KMS-11 (cell line): ENCODE measurements at regions not wholly inside any gene's neighbourhood (a gene's known extent, or its start where the extent isn't known, plus 50 kb on each side); places are given as distances from the start of the nearest gene placed in this dataset.
"Not testable (repeated sequence)": the region's sequence is repeated elsewhere in the genome, so short reads cannot be mapped to it uniquely, and the experiment has no call there.

Experiments used
- H2AFZ ChIP-seq: fragments of 200-600 bp; sonication (generic); 2 replicates; pipeline ENCODE4 v1.6.1; 2016; ENCODE audit warnings: antibody characterized with exemption, mixed run types, low read depth
- H3K27ac ChIP-seq: fragments of 200-600 bp; sonication (generic); 2 replicates; pipeline ENCODE4 v1.6.1; 2016; ENCODE audit warnings: mild to moderate bottlenecking, mixed run types
- H3K27me3 ChIP-seq: fragments of 200-600 bp; sonication (generic); 2 replicates; pipeline ENCODE4 v1.6.1; 2017; ENCODE audit warnings: mild to moderate bottlenecking, low read depth, mixed run types, moderate library complexity; ENCODE audit not compliant: insufficient read depth
- H3K36me3 ChIP-seq: fragments of 200-600 bp; sonication (generic); 2 replicates; pipeline ENCODE4 v1.6.1; 2017; ENCODE audit warnings: mild to moderate bottlenecking, mixed run types; ENCODE audit not compliant: insufficient read depth
- H3K4me1 ChIP-seq: fragments of 200-600 bp; sonication (generic); 2 replicates; pipeline ENCODE4 v1.6.1; 2016; ENCODE audit warnings: mild to moderate bottlenecking, low read depth, mixed run types; ENCODE audit not compliant: poor library complexity, severe bottlenecking
- H3K4me2 ChIP-seq: fragments of 200-600 bp; sonication (generic); 2 replicates; pipeline ENCODE4 v1.7.0; 2016; ENCODE audit warnings: mild to moderate bottlenecking, mixed run types
- H3K4me3 ChIP-seq: fragments of 200-600 bp; sonication (generic); IDR thresholded peaks from 2 replicates; pipeline ENCODE4 v1.6.1; 2017; ENCODE audit warnings: low read depth, low read length, mixed read lengths; ENCODE audit not compliant: insufficient read depth
- H3K79me2 ChIP-seq: fragments of 200-600 bp; sonication (generic); 2 replicates; pipeline ENCODE4 v1.6.1; 2016; ENCODE audit warnings: low read depth, mixed run types; ENCODE audit not compliant: insufficient read depth
- H3K9ac ChIP-seq: fragments of 200-600 bp; sonication (generic); 2 replicates; pipeline ENCODE4 v1.6.1; 2016; ENCODE audit warnings: mild to moderate bottlenecking, mixed run types
- H4K20me1 ChIP-seq: fragments of 200-600 bp; sonication (generic); 2 replicates; pipeline ENCODE4 v1.6.1; 2016; ENCODE audit warnings: mild to moderate bottlenecking, mixed run types; ENCODE audit not compliant: insufficient read depth
- TF ChIP-seq, protein P1 (sequence below): fragments of 200-600 bp; sonication (generic); conservative IDR thresholded peaks from 2 replicates; pipeline ENCODE4 v1.6.1; 2017; ENCODE audit warnings: low read depth, mild to moderate bottlenecking, antibody characterized with exemption, low read length, moderate library complexity, mixed read lengths

DNA sequence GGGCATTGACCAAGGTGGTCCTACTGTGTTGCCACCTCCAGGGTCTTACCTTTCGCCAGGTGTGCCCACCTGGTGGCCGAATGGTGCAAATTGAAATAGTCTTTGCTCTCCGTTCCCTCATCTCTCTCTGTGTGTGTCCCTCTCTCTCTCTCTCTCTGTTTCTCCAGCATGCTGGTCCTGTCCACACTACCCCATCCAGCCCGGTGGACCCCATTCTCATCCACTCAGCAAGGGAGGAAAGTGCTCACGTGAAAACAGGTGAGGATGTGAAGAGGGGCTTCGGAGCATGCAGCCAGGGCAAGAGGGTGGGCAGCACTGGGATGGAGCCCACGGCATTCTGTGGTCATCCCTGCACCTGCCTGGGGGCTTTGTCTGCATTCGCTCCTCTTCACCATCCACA, 150.1 kb downstream of the CRLF2 start:
- H3K36me3 ChIP-seq, result no peaks in the 10 kb centered on the region
- H3K4me2 ChIP-seq, result no peak overlapping the region
- TF ChIP-seq, protein P1, sequence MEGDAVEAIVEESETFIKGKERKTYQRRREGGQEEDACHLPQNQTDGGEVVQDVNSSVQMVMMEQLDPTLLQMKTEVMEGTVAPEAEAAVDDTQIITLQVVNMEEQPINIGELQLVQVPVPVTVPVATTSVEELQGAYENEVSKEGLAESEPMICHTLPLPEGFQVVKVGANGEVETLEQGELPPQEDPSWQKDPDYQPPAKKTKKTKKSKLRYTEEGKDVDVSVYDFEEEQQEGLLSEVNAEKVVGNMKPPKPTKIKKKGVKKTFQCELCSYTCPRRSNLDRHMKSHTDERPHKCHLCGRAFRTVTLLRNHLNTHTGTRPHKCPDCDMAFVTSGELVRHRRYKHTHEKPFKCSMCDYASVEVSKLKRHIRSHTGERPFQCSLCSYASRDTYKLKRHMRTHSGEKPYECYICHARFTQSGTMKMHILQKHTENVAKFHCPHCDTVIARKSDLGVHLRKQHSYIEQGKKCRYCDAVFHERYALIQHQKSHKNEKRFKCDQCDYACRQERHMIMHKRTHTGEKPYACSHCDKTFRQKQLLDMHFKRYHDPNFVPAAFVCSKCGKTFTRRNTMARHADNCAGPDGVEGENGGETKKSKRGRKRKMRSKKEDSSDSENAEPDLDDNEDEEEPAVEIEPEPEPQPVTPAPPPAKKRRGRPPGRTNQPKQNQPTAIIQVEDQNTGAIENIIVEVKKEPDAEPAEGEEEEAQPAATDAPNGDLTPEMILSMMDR, result no peak
- no peak overlapping the region for H3K9ac ChIP-seq
- no peak overlapping the region for H2AFZ ChIP-seq
- no peak overlapping the region for H3K27ac ChIP-seq
- no peak overlapping the region for H3K4me3 ChIP-seq
- H3K79me2 ChIP-seq, result no peaks in the 10 kb centered on the region
- H4K20me1 ChIP-seq, result no peaks in the 10 kb centered on the region
- H3K27me3 ChIP-seq, result no peaks in the 10 kb centered on the region
- no peaks in the 10 kb centered on the region for H3K4me1 ChIP-seq

DNA sequence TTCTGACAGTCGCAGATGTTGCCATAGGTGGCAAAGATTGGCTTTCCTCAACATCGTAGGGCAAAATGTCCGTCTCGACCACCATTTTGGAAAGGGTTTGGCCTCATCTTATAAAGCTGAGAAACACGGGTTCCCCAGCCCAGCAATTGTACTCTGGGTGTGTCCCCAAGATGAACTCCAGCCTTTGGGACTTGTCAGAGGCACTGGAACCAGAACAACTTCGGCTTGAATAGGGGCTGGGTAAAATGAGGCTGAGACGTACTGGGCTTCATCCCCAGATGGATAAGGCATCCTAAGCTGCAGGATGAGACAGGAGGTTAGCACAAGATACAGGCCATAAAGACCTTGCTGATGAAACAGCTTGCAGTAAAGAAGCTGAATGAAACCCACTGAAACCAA, 151.9 kb downstream of the CRLF2 start:
- Histone ChIP-seq H3K9ac (no peak overlapping the region), H3K79me2 (no peaks in the 10 kb centered on the region), H2AFZ (no peak overlapping the region), H3K27me3 (no peaks in the 10 kb centered on the region), H4K20me1 (no peaks in the 10 kb centered on the region), H3K4me2 (no peak overlapping the region), H3K27ac (no peak overlapping the region), H3K4me1 (no peaks in the 10 kb centered on the region), H3K36me3 (no peaks in the 10 kb centered on the region), H3K4me3 (no peak overlapping the region)
- TF ChIP-seq, protein P1, result no peak

DNA sequence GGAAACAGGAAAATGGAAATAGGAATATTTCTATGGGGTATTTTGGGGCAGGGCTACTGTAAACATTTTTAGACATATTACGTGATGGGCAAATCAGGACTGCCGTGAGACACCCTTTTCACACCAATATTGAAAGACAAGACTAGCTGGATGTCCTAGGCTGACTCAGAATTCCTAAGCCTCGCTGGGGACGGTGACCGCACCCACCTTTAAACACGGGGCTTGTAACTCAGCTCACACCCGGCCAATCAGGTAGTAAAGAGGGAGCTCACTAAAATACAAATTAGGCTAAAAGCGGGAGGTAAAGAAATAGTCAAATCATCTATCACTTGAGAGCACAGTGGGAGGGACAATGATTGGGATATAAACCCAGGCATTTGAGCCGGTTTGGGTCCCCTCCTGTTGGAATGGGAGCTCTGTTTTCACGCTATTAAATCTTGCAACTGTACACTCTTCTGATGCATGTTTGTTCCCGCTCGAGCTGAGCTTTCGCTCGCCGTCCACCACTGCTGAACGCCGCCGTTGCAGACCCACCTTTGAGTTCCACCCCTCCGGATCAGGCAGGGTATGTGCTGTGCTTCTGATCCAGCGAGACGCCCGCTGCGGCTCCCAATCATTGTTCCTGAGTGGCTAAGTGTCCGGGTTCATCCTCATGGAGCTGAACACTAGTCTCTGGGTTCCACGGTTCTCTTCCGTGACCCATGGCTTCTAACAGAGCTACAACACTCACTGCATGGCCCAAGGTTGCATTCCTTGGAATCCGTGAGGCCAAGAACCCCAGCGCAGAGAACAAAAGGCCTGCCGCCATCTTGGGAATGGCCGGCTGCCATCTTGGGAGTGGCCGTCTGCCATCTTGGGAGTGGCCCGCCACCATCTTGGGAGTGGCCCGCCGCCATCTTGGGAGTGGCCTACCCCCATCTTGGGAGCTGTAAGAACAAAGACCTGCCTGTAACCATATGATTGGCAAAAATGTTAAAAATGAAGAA, 152.6 kb downstream of the CRLF2 start:
- no peaks in the 10 kb centered on the region for H4K20me1 ChIP-seq
- no peak overlapping the region for H3K4me2 ChIP-seq
- H3K4me3 ChIP-seq, result no peak overlapping the region
- no peak overlapping the region for H3K27ac ChIP-seq
- TF ChIP-seq, protein P1, result no peak
- no peaks in the 10 kb centered on the region for H3K79me2 ChIP-seq
- H3K36me3 ChIP-seq, result no peaks in the 10 kb centered on the region
- H2AFZ ChIP-seq, result no peak overlapping the region
- no peaks in the 10 kb centered on the region for H3K27me3 ChIP-seq
- H3K9ac ChIP-seq, result no peak overlapping the region
- H3K4me1 ChIP-seq, result no peaks in the 10 kb centered on the region

DNA sequence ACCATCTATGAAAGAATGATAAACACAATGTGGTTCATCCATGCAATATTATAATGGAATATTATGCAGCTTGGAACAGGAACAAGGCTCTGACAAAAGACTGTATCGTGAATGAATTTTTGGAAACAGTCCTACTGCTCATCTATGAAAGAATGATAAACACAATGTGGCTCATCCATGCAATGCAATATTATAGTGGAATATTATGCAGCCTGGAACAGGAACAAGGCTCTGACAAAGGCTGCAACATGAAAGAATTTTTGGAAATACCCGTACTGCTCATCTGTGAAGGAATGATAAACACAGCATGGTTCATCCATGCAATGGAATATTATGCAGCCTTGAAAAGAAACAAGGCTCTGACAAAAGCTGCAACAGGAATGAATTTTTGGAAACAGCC, 158.8 kb downstream of the CRLF2 start:
- not testable (repeated sequence) for H3K79me2 ChIP-seq

DNA sequence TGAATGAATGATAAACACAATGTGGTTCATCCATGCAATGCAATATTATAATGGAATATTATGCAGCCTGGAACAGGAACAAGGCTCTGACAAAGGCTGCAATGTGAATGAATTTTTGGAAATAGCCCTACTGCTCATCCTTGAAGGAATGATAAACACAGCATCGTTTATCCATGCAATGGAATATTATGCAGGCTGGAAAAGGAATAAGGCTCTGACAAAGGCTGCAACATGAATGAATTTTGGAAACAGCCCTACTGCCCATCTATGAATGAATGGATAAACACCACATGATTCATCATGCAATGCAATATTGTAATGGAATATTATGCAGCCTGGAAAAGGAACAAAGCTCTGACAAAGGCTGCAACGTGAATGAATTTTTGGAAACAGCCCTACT, 159.4 kb downstream of the CRLF2 start:
- no peak overlapping the region for H2AFZ ChIP-seq
- no peaks in the 10 kb centered on the region for H3K27me3 ChIP-seq
- no peak overlapping the region for H3K27ac ChIP-seq
- no peak overlapping the region for H3K4me3 ChIP-seq
- H3K79me2 ChIP-seq, result no peaks in the 10 kb centered on the region
- no peak overlapping the region for H3K9ac ChIP-seq
- no peaks in the 10 kb centered on the region for H3K4me1 ChIP-seq
- TF ChIP-seq, protein P1, result no peak
- no peaks in the 10 kb centered on the region for H4K20me1 ChIP-seq
- H3K4me2 ChIP-seq, result no peak overlapping the region
- H3K36me3 ChIP-seq, result no peaks in the 10 kb centered on the region

More for the DNA sequence above, 158.8 kb downstream of the CRLF2 start:
- not testable (repeated sequence) for H3K36me3 ChIP-seq, H2AFZ ChIP-seq, H3K27me3 ChIP-seq, H3K27ac ChIP-seq, H3K4me2 ChIP-seq, H3K4me1 ChIP-seq, H3K4me3 ChIP-seq, H4K20me1 ChIP-seq, H3K9ac ChIP-seq
